Fibroblast of the conjunctiva (primary cell): ENCODE measurements at regions not wholly inside any gene's neighbourhood (a gene's known extent, or its start where the extent isn't known, plus 50 kb on each side); places are given as distances from the start of the nearest gene placed in this dataset.
"Not testable (repeated sequence)": the region's sequence is repeated elsewhere in the genome, so short reads cannot be mapped to it uniquely, and the experiment has no call there.

Experiments
- DNase-seq: peaks from one replicate; pipeline ENCODE4 v3.0.0-alpha.2; 2010; ENCODE audit warnings: low read depth

GRCh38 chr2:81542119-81542518 lies 1237.6 kb upstream of the LRRTM1 start:
- no peak for DNase-seq

GRCh38 chr2:81529944-81530343 lies 1225.4 kb upstream of the LRRTM1 start:
- no peak for DNase-seq

GRCh38 chr2:81528852-81529480 lies 1224.4 kb upstream of the LRRTM1 start:
- no peak for DNase-seq

GRCh38 chr2:81523344-81523743 lies 1218.8 kb upstream of the LRRTM1 start:
- DNase-seq = no peak

- DNase-seq = no peak
Observed at GRCh38 chr2:81513328-81513727, 1208.8 kb upstream of the LRRTM1 start.

- DNase-seq = no peak
Observed at GRCh38 chr2:81505586-81505985, 1201.0 kb upstream of the LRRTM1 start.

GRCh38 chr2:81495556-81495955 lies 1191.0 kb upstream of the LRRTM1 start:
- no peak for DNase-seq

- DNase-seq = no peak
Observed at GRCh38 chr2:81483254-81483653, 1178.7 kb upstream of the LRRTM1 start.

- no peak for DNase-seq
Observed at GRCh38 chr2:81481994-81482368, 1177.4 kb upstream of the LRRTM1 start.

GRCh38 chr2:81481242-81481993 lies 1176.9 kb upstream of the LRRTM1 start:
- DNase-seq = no peak

GRCh38 chr2:81467096-81467495 lies 1162.5 kb upstream of the LRRTM1 start:
- DNase-seq = no peak

- DNase-seq = no peak
Observed at GRCh38 chr2:81462420-81462819, 1157.9 kb upstream of the LRRTM1 start.

GRCh38 chr2:81445176-81445575 lies 1140.6 kb upstream of the LRRTM1 start:
- DNase-seq = no peak

- DNase-seq = no peak
Observed at GRCh38 chr2:81437456-81438000, 1133.0 kb upstream of the LRRTM1 start.

GRCh38 chr2:81436256-81436655 lies 1131.7 kb upstream of the LRRTM1 start:
- no peak for DNase-seq

GRCh38 chr2:81412681-81413080 lies 1108.1 kb upstream of the LRRTM1 start:
- no peak for DNase-seq

GRCh38 chr2:81403508-81403907 lies 1099.0 kb upstream of the LRRTM1 start:
- DNase-seq = no peak

- DNase-seq = no peak
Observed at GRCh38 chr2:81396417-81397019, 1092.0 kb upstream of the LRRTM1 start.

- DNase-seq = no peak
Observed at GRCh38 chr2:81395746-81396145, 1091.2 kb upstream of the LRRTM1 start.

GRCh38 chr2:81389203-81389602 lies 1084.7 kb upstream of the LRRTM1 start:
- no peak for DNase-seq

GRCh38 chr2:81363800-81364199 lies 1059.2 kb upstream of the LRRTM1 start:
- no peak for DNase-seq

GRCh38 chr2:81362468-81362867 lies 1057.9 kb upstream of the LRRTM1 start:
- not testable (repeated sequence) for DNase-seq

GRCh38 chr2:81355436-81355835 lies 1050.9 kb upstream of the LRRTM1 start:
- DNase-seq = no peak
